Suprapubic skin (tissue), 4 donors: ENCODE measurements at regions not wholly inside any gene's neighbourhood (a gene's known extent, or its start where the extent isn't known, plus 50 kb on each side); places are given as distances from the start of the nearest gene placed in this dataset.
"Not testable (repeated sequence)": the region's sequence is repeated elsewhere in the genome, so short reads cannot be mapped to it uniquely, and the experiment has no call there.

Experiments
- DNase-seq, 2 donors: peaks; one replicate each; pipeline ENCODE4 v3.0.0-alpha.2; 2019; ENCODE audit warnings: low spot score in 2 of 2
- H3K27ac ChIP-seq: fragments of 200-600 bp; sonication (generic); one replicate; pipeline ENCODE4 v1.5.1; 2019
- H3K27me3 ChIP-seq: fragments of 200-600 bp; sonication (generic); one replicate; pipeline ENCODE4 v1.5.1; 2019
- H3K36me3 ChIP-seq: fragments of 200-600 bp; sonication (generic); one replicate; pipeline ENCODE4 v1.5.1; 2019
- H3K4me1 ChIP-seq: fragments of 200-600 bp; sonication (generic); one replicate; pipeline ENCODE4 v1.5.1; 2019
- H3K4me3 ChIP-seq: fragments of 200-600 bp; sonication (generic); one replicate; pipeline ENCODE4 v1.5.1; 2019; ENCODE audit warnings: mild to moderate bottlenecking
- H3K9me3 ChIP-seq: fragments of 200-600 bp; sonication (generic); one replicate; pipeline ENCODE4 v1.5.1; 2019
- CTCF ChIP-seq, 2 donors: fragments of 200-600 bp in 1 of 2; fragments of 450-650 bp in 1 of 2; sonication (generic) in 1 of 2; IDR thresholded peaks; one replicate each; pipeline ENCODE4 v1.5.1; 2016 to 2019; ENCODE audit warnings: antibody characterized with exemption in 2 of 2, mild to moderate bottlenecking in 1 of 2, moderate library complexity in 1 of 2
- EP300 ChIP-seq: sonication (generic); formaldehyde crosslinking; IDR thresholded peaks from one replicate; pipeline ENCODE4 v1.6.1; 2017; ENCODE audit warnings: antibody characterized with exemption
- POLR2A ChIP-seq, 2 donors: fragments of 450-650 bp; IDR thresholded peaks; one replicate each; pipeline ENCODE4 v1.6.1; 2017; ENCODE audit warnings: antibody characterized with exemption in 2 of 2, mild to moderate bottlenecking in 2 of 2, moderate library complexity in 2 of 2
- POLR2AphosphoS5 ChIP-seq, 3 donors: sonication (generic); formaldehyde crosslinking; IDR thresholded peaks; one replicate each; pipeline ENCODE4 v1.6.1; 2017; ENCODE audit warnings: antibody characterized with exemption in 3 of 3
- WGBS: methylation state at CpG from one replicate; pipeline ENCODE4 v1.1.5; 2018; 5-methylcytosine and 5-hydroxymethylcytosine counted together

GRCh38 chr5:4584982-4585381 lies 555.1 kb upstream of the ADAMTS16 start:
- Histone ChIP-seq H3K4me1 (peaks cover 5% of the 10 kb centered on the region), H3K27ac (no peak overlapping the region), H3K27me3 (no peaks in the 10 kb centered on the region), H3K9me3 (no peaks in the 10 kb centered on the region), H3K4me3 (no peak overlapping the region), H3K36me3 (no peaks in the 10 kb centered on the region)
- no peak for DNase-seq
- 42% methylated on average over 8 of the region's 8 CpGs for WGBS
- TF ChIP-seq EP300 (no peak), POLR2A (IDR thresholded peaks at IDR 0.05) (no peak), CTCF (IDR thresholded peaks at IDR 0.05) (no peak), POLR2AphosphoS5 (IDR thresholded peaks at IDR 0.05) (no peak)

- H3K4me3 ChIP-seq = no peak overlapping the region
- DNase-seq = no peak
- no peaks in the 10 kb centered on the region for H3K27me3 ChIP-seq
Observed at GRCh38 chr5:4613440-4613839, 526.7 kb upstream of the ADAMTS16 start.

GRCh38 chr5:4614088-4614487 lies 526.0 kb upstream of the ADAMTS16 start:
- Histone ChIP-seq H3K27ac (no peak overlapping the region), H3K36me3 (no peaks in the 10 kb centered on the region), H3K4me1 (no peaks in the 10 kb centered on the region), H3K27me3 (no peaks in the 10 kb centered on the region), H3K4me3 (no peak overlapping the region), H3K9me3 (no peaks in the 10 kb centered on the region)
- WGBS = 51% methylated on average over 6 of the region's 6 CpGs
- TF ChIP-seq POLR2A (IDR thresholded peaks at IDR 0.05) (no peak), POLR2AphosphoS5 (IDR thresholded peaks at IDR 0.05) (no peak), CTCF (IDR thresholded peaks at IDR 0.05) (no peak), EP300 (no peak)
- DNase-seq = no peak

More at GRCh38 chr5:4613440-4613839, 526.7 kb upstream of the ADAMTS16 start:
- H3K9me3 ChIP-seq = no peaks in the 10 kb centered on the region
- H3K4me1 ChIP-seq = no peaks in the 10 kb centered on the region
- H3K27ac ChIP-seq = no peak overlapping the region
- WGBS = 89% methylated on average over 6 of the region's 6 CpGs
- no peaks in the 10 kb centered on the region for H3K36me3 ChIP-seq
- no peak for TF ChIP-seq POLR2A (IDR thresholded peaks at IDR 0.05)
- no peak for TF ChIP-seq CTCF (IDR thresholded peaks at IDR 0.05)
- no peak for TF ChIP-seq POLR2AphosphoS5 (IDR thresholded peaks at IDR 0.05)
- TF ChIP-seq EP300 = no peak

- 95% methylated on average over 24 of the region's 26 CpGs for WGBS
- H3K27me3 ChIP-seq, DNase-seq, H3K9me3 ChIP-seq, H3K4me3 ChIP-seq, H3K4me1 ChIP-seq, H3K27ac ChIP-seq, H3K36me3 ChIP-seq: not testable (repeated sequence)
Observed at GRCh38 chr5:4615369-4615768, 524.8 kb upstream of the ADAMTS16 start.

- Histone ChIP-seq H3K4me1 (no peaks in the 10 kb centered on the region), H3K27me3 (no peaks in the 10 kb centered on the region), H3K4me3 (no peak overlapping the region), H3K9me3 (no peaks in the 10 kb centered on the region), H3K36me3 (no peaks in the 10 kb centered on the region), H3K27ac (no peak overlapping the region)
- no peak for TF ChIP-seq POLR2A (IDR thresholded peaks at IDR 0.05)
- no peak for TF ChIP-seq EP300
- DNase-seq = no peak
- 83% methylated on average over 5 of the region's 5 CpGs for WGBS
Observed at GRCh38 chr5:4625206-4625896, 514.8 kb upstream of the ADAMTS16 start.

- 80% methylated on average over 3 of the region's 3 CpGs for WGBS
- Histone ChIP-seq H3K9me3 (no peaks in the 10 kb centered on the region), H3K4me1 (no peaks in the 10 kb centered on the region), H3K27me3 (no peaks in the 10 kb centered on the region), H3K27ac (no peak overlapping the region), H3K36me3 (no peaks in the 10 kb centered on the region), H3K4me3 (no peak overlapping the region)
- no peak for DNase-seq
- TF ChIP-seq POLR2AphosphoS5 (IDR thresholded peaks at IDR 0.05) (no peak), CTCF (IDR thresholded peaks at IDR 0.05) (no peak), POLR2A (IDR thresholded peaks at IDR 0.05) (no peak), EP300 (no peak)
Observed at GRCh38 chr5:4627131-4627530, 513.0 kb upstream of the ADAMTS16 start.
